Activated B cell treated with CpG ODN at 0.5 μM for 24 hours (primary cell): ENCODE measurements at regions not wholly inside any gene's neighbourhood (a gene's known extent, or its start where the extent isn't known, plus 50 kb on each side); places are given as distances from the start of the nearest gene placed in this dataset.

Experiments used
- ATAC-seq: fragments of 200-7000 bp; cut with Tn5 transposase; one replicate; pipeline ENCODE4 v1.10.0; 2021; ENCODE audit warnings: low read depth, mild to moderate bottlenecking, moderate library complexity
- CTCF ChIA-PET: fragments of 350-600 bp; sonication (Branson Sonifier 250); formaldehyde crosslinking; loops from one replicate; lab custom pipeline; 2021; ENCODE audit warnings: antibody characterized with exemption; lab: Charles Lee
- POLR2A ChIA-PET: fragments of 350-600 bp; sonication (Branson Sonifier 250); formaldehyde crosslinking; loops from one replicate; lab custom pipeline; 2021; ENCODE audit warnings: antibody characterized with exemption; lab: Charles Lee
- DNase-seq: peaks from one replicate; pipeline ENCODE4 v3.0.0; 2022
- H3K27ac Mint-ChIP-seq: one replicate; pipeline ENCODE4 v1.8.0; 2020; ENCODE audit warnings: mixed read lengths
- H3K27me3 Mint-ChIP-seq: one replicate; pipeline ENCODE4 v1.8.0; 2021; ENCODE audit warnings: mixed read lengths
- H3K36me3 Mint-ChIP-seq: one replicate; pipeline ENCODE4 v1.8.0; 2021; ENCODE audit warnings: low read depth, mixed read lengths
- H3K4me1 Mint-ChIP-seq: one replicate; pipeline ENCODE4 v1.8.0; 2021; ENCODE audit warnings: mixed read lengths
- H3K4me3 Mint-ChIP-seq: one replicate; pipeline ENCODE4 v1.8.0; 2020; ENCODE audit warnings: mild to moderate bottlenecking, mixed read lengths
- H3K9me3 Mint-ChIP-seq: one replicate; pipeline ENCODE4 v1.8.0; 2020; ENCODE audit warnings: mixed read lengths
- CTCF ChIP-seq: fragments of 200-600 bp; IDR thresholded peaks from one replicate; pipeline ENCODE4 v1.8.0; 2022; ENCODE audit warnings: antibody characterized with exemption, mild to moderate bottlenecking
- intact Hi-C: fragments of 100-400 bp; cut with micrococcal nuclease; formaldehyde crosslinking; loops from one replicate; pipeline ENCODE4 v1.15.1; 2024

GRCh38 chr1:209421186-209421585, 162.3 kb upstream of the CAMK1G start:
- H3K4me1 Mint-ChIP-seq, result no peaks in the 10 kb centered on the region
- no peak for TF ChIP-seq CTCF
- no peaks in the 10 kb centered on the region for H3K9me3 Mint-ChIP-seq
- no peak for DNase-seq
- no peak overlapping the region for H3K4me3 Mint-ChIP-seq
- H3K27ac Mint-ChIP-seq, result no peak overlapping the region
- peaks cover 9% of the 10 kb centered on the region for H3K27me3 Mint-ChIP-seq
- ChIA-PET CTCF (no interaction called here), POLR2A (no interaction called here)
- H3K36me3 Mint-ChIP-seq, result no peaks in the 10 kb centered on the region
- intact Hi-C loops, result no loop called here
- ATAC-seq, result no peak

GRCh38 chr1:209421978-209422680, 161.4 kb upstream of the CAMK1G start:
- H3K27ac Mint-ChIP-seq, result no peak overlapping the region
- no peak for ATAC-seq
- ChIA-PET CTCF (no interaction called here), POLR2A (no interaction called here)
- H3K4me1 Mint-ChIP-seq, result no peaks in the 10 kb centered on the region
- TF ChIP-seq CTCF, result no peak
- intact Hi-C loops, result no loop called here
- DNase-seq, result no peak
- peaks cover 16% of the 10 kb centered on the region for H3K27me3 Mint-ChIP-seq
- H3K4me3 Mint-ChIP-seq, result no peak overlapping the region
- no peaks in the 10 kb centered on the region for H3K9me3 Mint-ChIP-seq
- H3K36me3 Mint-ChIP-seq, result no peaks in the 10 kb centered on the region

- H3K27ac Mint-ChIP-seq, result no peak overlapping the region
- no peaks in the 10 kb centered on the region for H3K9me3 Mint-ChIP-seq
- ChIA-PET POLR2A (no interaction called here), CTCF (no interaction called here)
- DNase-seq (no peak), ATAC-seq (no peak)
- TF ChIP-seq CTCF, result no peak
- H3K4me3 Mint-ChIP-seq, result no peak overlapping the region
- H3K27me3 Mint-ChIP-seq, result peaks cover 23% of the 10 kb centered on the region
- no peaks in the 10 kb centered on the region for H3K4me1 Mint-ChIP-seq
- intact Hi-C loops, result no loop called here
- H3K36me3 Mint-ChIP-seq, result no peaks in the 10 kb centered on the region
These were observed 157.6 kb upstream of the CAMK1G start for GRCh38 chr1:209425959-209426358.

- Mint-ChIP-seq H3K27ac (no peak overlapping the region), H3K4me1 (no peaks in the 10 kb centered on the region), H3K36me3 (no peaks in the 10 kb centered on the region), H3K4me3 (no peak overlapping the region), H3K9me3 (no peaks in the 10 kb centered on the region), H3K27me3 (peaks cover 23% of the 10 kb centered on the region)
- intact Hi-C loops, result no loop called here
- POLR2A ChIA-PET, result no interaction called here
- CTCF ChIA-PET, result no interaction called here
- TF ChIP-seq CTCF, result no peak
- no peak for ATAC-seq
- no peak for DNase-seq
These were observed 156.2 kb upstream of the CAMK1G start for GRCh38 chr1:209427277-209427676.

- Mint-ChIP-seq H3K9me3 (no peaks in the 10 kb centered on the region), H3K27me3 (peaks cover 23% of the 10 kb centered on the region), H3K4me1 (no peaks in the 10 kb centered on the region), H3K36me3 (no peaks in the 10 kb centered on the region), H3K4me3 (no peak overlapping the region), H3K27ac (no peak overlapping the region)
- DNase-seq (no peak), ATAC-seq (no peak)
- intact Hi-C loops, result no loop called here
- no peak for TF ChIP-seq CTCF
- ChIA-PET POLR2A (no interaction called here), CTCF (no interaction called here)
These were observed 155.7 kb upstream of the CAMK1G start for GRCh38 chr1:209427811-209428210.
